Spleen (tissue), 11 donors: ENCODE measurements at regions not wholly inside any gene's neighbourhood (a gene's known extent, or its start where the extent isn't known, plus 50 kb on each side); places are given as distances from the start of the nearest gene placed in this dataset.

Source experiments
- DNase-seq: peaks from one replicate; pipeline ENCODE4 v3.0.0-alpha.2; 2020
- H3K27ac ChIP-seq, 8 donors: fragments of 200-600 bp; sonication (generic) in 7 of 8; 1 replicate in 4 of 8; 2 replicates in 4 of 8; pipeline versions ENCODE4 v1.5.0 to v1.8.0; 2016 to 2021; ENCODE audit warnings: inconsistent platforms in 4 of 8, mild to moderate bottlenecking in 4 of 8, moderate library complexity in 1 of 8
- H3K27me3 ChIP-seq, 7 donors: fragments of 200-600 bp; sonication (generic) in 6 of 7; replicated peaks in 1 of 7; 1 replicate in 4 of 7; 2 replicates in 3 of 7; pipeline versions ENCODE4 v1.5.0 to v1.8.0; 2016 to 2021; ENCODE audit warnings: inconsistent platforms in 3 of 7, mild to moderate bottlenecking in 1 of 7
- H3K36me3 ChIP-seq, 6 donors: fragments of 200-600 bp; sonication (generic) in 5 of 6; 1 replicate in 4 of 6; 2 replicates in 2 of 6; pipeline versions ENCODE4 v1.5.0 to v1.8.0; 2016 to 2021; ENCODE audit warnings: inconsistent platforms in 2 of 6
- H3K4me1 ChIP-seq, 6 donors: fragments of 200-600 bp; sonication (generic) in 5 of 6; 1 replicate in 3 of 6; 2 replicates in 3 of 6; pipeline versions ENCODE4 v1.5.0 to v1.8.0; 2016 to 2021; ENCODE audit warnings: inconsistent platforms in 3 of 6
- H3K4me3 ChIP-seq, 8 donors: fragments of 200-600 bp; sonication (generic) in 7 of 8; 1 replicate in 4 of 8; 2 replicates in 4 of 8; pipeline versions ENCODE4 v1.5.0 to v1.8.0; 2016 to 2021; ENCODE audit warnings: inconsistent platforms in 4 of 8, mild to moderate bottlenecking in 4 of 8, moderate library complexity in 2 of 8
- H3K9me3 ChIP-seq, 8 donors: fragments of 200-600 bp; sonication (generic) in 7 of 8; 1 replicate in 4 of 8; 2 replicates in 4 of 8; pipeline versions ENCODE4 v1.5.0 to v1.8.0; 2016 to 2021; ENCODE audit warnings: inconsistent platforms in 4 of 8
- CTCF ChIP-seq, 11 experiments: fragments of 200-600 bp in 7 of 11; fragments of 450-650 bp in 4 of 11; sonication (generic) in 4 of 11; IDR thresholded peaks in 8 of 11; conservative IDR thresholded peaks in 3 of 11; 1 replicate in 7 of 11; 2 replicates in 4 of 11; pipeline versions ENCODE4 v1.4.0 to v1.8.0; 2016 to 2021; ENCODE audit warnings: antibody characterized with exemption in 11 of 11, inconsistent platforms in 4 of 11, mild to moderate bottlenecking in 1 of 11
- POLR2A ChIP-seq, 3 donors: fragments of 450-650 bp; IDR thresholded peaks; one replicate each; pipeline ENCODE4 v1.5.1; 2017; ENCODE audit warnings: antibody characterized with exemption in 3 of 3, mild to moderate bottlenecking in 1 of 3
- POLR2AphosphoS5 ChIP-seq, 3 donors: sonication (generic); formaldehyde crosslinking; IDR thresholded peaks; one replicate each; pipeline ENCODE4 v1.5.1; 2017; ENCODE audit warnings: antibody characterized with exemption in 3 of 3
- WGBS, 5 donors: extraction: QIAGEN DNeasy Blood & Tissue Kit in 3 of 5; methylation state at CpG; one replicate each; pipeline versions ENCODE4 v1.1.5 to v1.1.7; 2013 to 2018; 5-methylcytosine and 5-hydroxymethylcytosine counted together
- intact Hi-C: fragments of 100-400 bp; cut with DNase I; formaldehyde crosslinking; loops from one replicate; pipeline ENCODE4 v1.15.0; 2023; ENCODE audit warnings: low total_unique reads
- donor health status: healthy with polysubstance abuse.
- donor health status: DM: no; HTN: no; CAD: no; lungs with moderate emphysema.
- donor health status: DM: no; HTN: no; CAD: no.
- donor health status: Bipolar disorder and iron deficiency.
- donor health status: healthy.
- donor health status: DM: no; HTN: no; CAD: no.
- donor health status: DM: yes; HTN: yes; CAD: no.

DNA sequence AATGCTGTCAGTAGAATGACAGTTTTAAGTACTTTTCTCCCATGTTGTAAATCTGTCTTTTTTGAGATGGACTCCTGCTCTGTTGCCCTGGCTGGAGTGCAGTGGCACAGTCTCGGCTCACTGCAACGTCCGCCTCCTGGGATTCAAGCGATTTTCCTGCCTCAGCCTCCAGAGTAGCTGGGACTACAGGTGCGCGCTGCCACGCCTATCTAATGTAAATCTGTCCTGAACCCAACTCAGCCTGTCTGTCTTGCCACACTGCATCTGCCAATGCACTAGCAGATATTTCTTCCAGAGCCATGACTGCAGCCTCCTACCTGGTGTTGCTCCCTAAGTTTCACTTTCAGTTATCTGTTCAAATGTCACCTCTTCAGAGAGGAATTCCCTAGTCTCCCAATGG lies 264.1 kb downstream of the PHF14 start:
- Histone ChIP-seq H3K4me1 (no peaks in the 10 kb centered on the region), H3K9me3 (no peaks in the 10 kb centered on the region), H3K27ac (no peak overlapping the region), H3K36me3 (no peaks in the 10 kb centered on the region), H3K27me3 (no peaks in the 10 kb centered on the region), H3K4me3 (peak overlapping the region in 4 of 8 donors; percentile 18 to 55 (median 27))
- TF ChIP-seq POLR2A (IDR thresholded peaks at IDR 0.05) (no peak), POLR2AphosphoS5 (IDR thresholded peaks at IDR 0.05) (no peak), CTCF (IDR thresholded peaks at IDR 0.05 in 8 of 11, conservative IDR thresholded peaks at IDR 0.05 in 3 of 11) (no peak)
- intact Hi-C loops: no loop called here
- no peak for DNase-seq
- 70 to 91% (median 84%) methylated on average over 7 of the region's 7 CpGs for WGBS, 5 donors

- DNase-seq: no peak
- Histone ChIP-seq H3K4me1 (no peaks in the 10 kb centered on the region), H3K36me3 (no peaks in the 10 kb centered on the region), H3K27ac (no peak overlapping the region), H3K4me3 (no peak overlapping the region), H3K27me3 (no peaks in the 10 kb centered on the region), H3K9me3 (no peaks in the 10 kb centered on the region)
- no peak for TF ChIP-seq CTCF (IDR thresholded peaks at IDR 0.05 in 8 of 11, conservative IDR thresholded peaks at IDR 0.05 in 3 of 11)
- TF ChIP-seq POLR2AphosphoS5 (IDR thresholded peaks at IDR 0.05): no peak
- no peak for TF ChIP-seq POLR2A (IDR thresholded peaks at IDR 0.05)
- WGBS, 5 donors: 93 to 98% (median 94%) methylated on average over 4 of the region's 4 CpGs
- intact Hi-C loops: no loop called here
These were observed 265.6 kb downstream of the PHF14 start for GRCh38 chr7:11239316-11239715.

DNA sequence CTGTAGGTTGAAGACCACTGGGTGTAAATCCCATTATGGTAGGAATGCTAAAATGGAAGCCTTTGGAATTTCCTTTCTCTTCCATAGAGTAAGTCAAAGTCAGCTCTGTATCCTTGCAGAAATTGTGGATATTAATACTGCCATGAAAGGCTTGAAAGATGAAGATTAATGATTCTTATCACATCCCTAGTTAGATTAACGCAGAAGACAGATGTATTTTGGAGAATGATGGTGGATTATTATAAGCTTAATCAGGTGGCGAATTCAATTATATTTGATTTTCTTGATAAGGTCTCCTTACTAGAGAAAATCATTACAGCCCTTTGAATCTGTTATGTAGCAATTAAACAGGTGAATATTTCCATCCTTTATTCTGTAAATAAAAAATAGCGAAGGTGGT lies 270.1 kb downstream of the PHF14 start:
- Histone ChIP-seq H3K9me3 (no peaks in the 10 kb centered on the region), H3K4me3 (no peak overlapping the region), H3K4me1 (no peaks in the 10 kb centered on the region), H3K27me3 (no peaks in the 10 kb centered on the region), H3K27ac (no peak overlapping the region), H3K36me3 (no peaks in the 10 kb centered on the region)
- no peak for TF ChIP-seq POLR2AphosphoS5 (IDR thresholded peaks at IDR 0.05)
- no peak for TF ChIP-seq POLR2A (IDR thresholded peaks at IDR 0.05)
- TF ChIP-seq CTCF (IDR thresholded peaks at IDR 0.05 in 8 of 11, conservative IDR thresholded peaks at IDR 0.05 in 3 of 11): no peak
- no peak for DNase-seq
- intact Hi-C loops: no loop called here
- 90 to 98% (median 91%) methylated on average over 3 of the region's 3 CpGs for WGBS, 5 donors

DNA sequence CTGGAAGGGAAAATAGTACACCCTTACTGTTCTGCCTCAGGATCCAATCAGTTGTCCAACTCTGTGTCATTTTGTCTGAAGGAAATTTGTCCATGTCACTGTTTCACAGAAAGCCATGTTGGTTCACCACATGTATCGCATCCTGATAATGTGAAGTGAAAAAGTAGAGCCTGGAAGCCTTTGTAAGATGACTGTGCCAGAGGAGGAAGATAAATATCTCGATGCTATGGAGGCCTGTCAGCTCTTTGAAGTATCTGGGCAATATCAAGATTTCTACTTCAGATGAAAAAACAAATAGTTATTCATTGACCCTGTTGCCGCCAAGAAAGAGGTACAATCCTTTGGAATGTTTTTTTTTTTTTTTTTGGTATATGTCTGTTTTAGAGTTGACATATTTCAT lies 270.5 kb downstream of the PHF14 start:
- Histone ChIP-seq H3K4me1 (no peaks in the 10 kb centered on the region), H3K36me3 (no peaks in the 10 kb centered on the region), H3K9me3 (no peaks in the 10 kb centered on the region), H3K27me3 (no peaks in the 10 kb centered on the region), H3K4me3 (no peak overlapping the region), H3K27ac (no peak overlapping the region)
- WGBS, 5 donors: 78 to 93% (median 89%) methylated on average over 3 of the region's 3 CpGs
- TF ChIP-seq POLR2A (IDR thresholded peaks at IDR 0.05): no peak
- TF ChIP-seq POLR2AphosphoS5 (IDR thresholded peaks at IDR 0.05): no peak
- no peak for TF ChIP-seq CTCF (IDR thresholded peaks at IDR 0.05 in 8 of 11, conservative IDR thresholded peaks at IDR 0.05 in 3 of 11)
- intact Hi-C loops: no loop called here
- DNase-seq: no peak
